Testis (tissue), 2 donors: ENCODE measurements at regions not wholly inside any gene's neighbourhood (a gene's known extent, or its start where the extent isn't known, plus 50 kb on each side); places are given as distances from the start of the nearest gene placed in this dataset.

Experiments
- DNase-seq: peaks from one replicate; pipeline ENCODE4 v3.0.0-alpha.2; 2019
- H3K27ac ChIP-seq, 2 donors: fragments of 200-600 bp; sonication (generic); one replicate each; pipeline ENCODE4 v1.5.1; 2019
- H3K27me3 ChIP-seq: fragments of 200-600 bp; sonication (generic); one replicate; pipeline ENCODE4 v1.5.1; 2019
- H3K36me3 ChIP-seq: fragments of 200-600 bp; sonication (generic); one replicate; pipeline ENCODE4 v1.5.1; 2017; ENCODE audit warnings: low read depth; ENCODE audit errors: missing control alignments
- H3K4me1 ChIP-seq: fragments of 200-600 bp; sonication (generic); one replicate; pipeline ENCODE4 v1.5.1; 2019
- H3K4me3 ChIP-seq, 2 donors: fragments of 200-600 bp; sonication (generic); one replicate each; pipeline ENCODE4 v1.5.1; 2017 to 2019
- H3K9me3 ChIP-seq: fragments of 200-600 bp; sonication (generic); one replicate; pipeline ENCODE4 v1.5.1; 2017
- CTCF ChIP-seq, 3 experiments: fragments of 450-650 bp in 2 of 3; fragments of 200-600 bp in 1 of 3; sonication (generic) in 1 of 3; IDR thresholded peaks; one replicate each; pipeline ENCODE4 v1.5.1; 2016 to 2019; ENCODE audit warnings: antibody characterized with exemption in 3 of 3, mild to moderate bottlenecking in 2 of 3, moderate library complexity in 1 of 3
- POLR2A ChIP-seq: fragments of 450-650 bp; IDR thresholded peaks from one replicate; pipeline ENCODE4 v1.6.1; 2017; ENCODE audit warnings: antibody characterized with exemption, mild to moderate bottlenecking, moderate library complexity
- WGBS, 2 donors: methylation state at CpG; one replicate each; pipeline ENCODE4 v1.1.5; 2018; 5-methylcytosine and 5-hydroxymethylcytosine counted together
- intact Hi-C: fragments of 100-400 bp; cut with DNase I; formaldehyde crosslinking; loops from one replicate; pipeline ENCODE4 v1.15.1; 2023; ENCODE audit warnings: low total_unique reads

DNA sequence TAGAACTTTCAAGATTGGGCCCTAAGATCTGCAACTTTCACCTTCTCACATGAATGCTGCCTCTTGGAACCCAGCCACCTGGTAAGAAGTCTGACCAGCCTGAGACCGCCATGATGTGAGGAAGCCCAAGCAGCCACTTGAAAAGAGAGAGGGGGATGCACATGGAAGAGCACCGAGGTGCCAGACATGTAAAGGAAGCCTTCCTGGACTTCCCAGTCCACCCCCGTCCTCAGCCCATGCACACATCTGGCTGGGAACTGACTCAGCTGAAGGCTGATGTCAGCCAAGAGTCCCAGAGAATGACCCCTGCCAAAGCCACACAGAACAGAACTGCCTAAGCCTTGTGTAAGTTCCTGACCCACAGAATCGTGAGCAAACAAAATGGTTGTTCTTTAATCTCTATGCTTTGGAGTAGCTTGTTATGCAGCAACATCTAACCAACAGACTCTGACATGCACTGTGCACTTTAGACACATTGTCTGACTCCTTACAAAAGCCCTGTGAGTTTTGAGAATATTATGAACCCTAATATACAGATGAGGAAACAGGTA is 86.7 kb downstream of the RMI2 start:
- intact Hi-C loops: no loop called here

DNA sequence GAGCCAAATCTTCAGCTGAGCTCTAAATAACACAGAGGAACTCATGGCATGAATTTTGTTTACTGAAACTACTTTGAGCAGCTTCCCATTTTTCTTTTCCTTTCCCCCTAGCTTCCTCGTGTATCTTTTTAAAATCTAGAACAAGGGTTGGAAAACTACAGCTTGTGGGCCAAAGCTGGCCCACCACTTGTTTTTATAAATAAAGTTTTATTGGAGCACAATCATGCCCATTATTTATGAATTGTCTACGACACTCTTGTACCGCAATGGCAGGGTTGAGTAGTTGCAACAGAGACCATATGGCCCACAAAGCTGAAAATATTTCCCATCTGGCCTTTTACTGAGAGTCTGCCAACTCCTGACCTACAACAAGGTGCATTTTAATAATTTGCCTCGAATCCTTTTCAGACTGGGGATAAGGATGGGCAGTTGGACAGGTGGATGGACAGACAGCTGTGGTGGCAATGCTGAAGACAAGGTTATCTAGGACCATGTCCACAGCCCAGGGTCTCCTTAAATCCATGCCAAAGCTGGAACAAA is 87.7 kb downstream of the RMI2 start:
- 89 to 92% methylated on average over 4 of the region's 4 CpGs for WGBS, 2 donors

More for the DNA sequence above, 86.7 kb downstream of the RMI2 start:
- TF ChIP-seq CTCF (IDR thresholded peaks at IDR 0.05) (no peak), POLR2A (no peak)
- H3K4me3 ChIP-seq: no peak overlapping the region
- no peaks in the 10 kb centered on the region for H3K4me1 ChIP-seq
- H3K27me3 ChIP-seq: no peaks in the 10 kb centered on the region
- H3K27ac ChIP-seq: no peak overlapping the region
- no peak for DNase-seq
- H3K36me3 ChIP-seq: no peaks in the 10 kb centered on the region
- WGBS, 2 donors: 77 to 84% methylated on average over 4 of the region's 4 CpGs
- no peaks in the 10 kb centered on the region for H3K9me3 ChIP-seq

DNA sequence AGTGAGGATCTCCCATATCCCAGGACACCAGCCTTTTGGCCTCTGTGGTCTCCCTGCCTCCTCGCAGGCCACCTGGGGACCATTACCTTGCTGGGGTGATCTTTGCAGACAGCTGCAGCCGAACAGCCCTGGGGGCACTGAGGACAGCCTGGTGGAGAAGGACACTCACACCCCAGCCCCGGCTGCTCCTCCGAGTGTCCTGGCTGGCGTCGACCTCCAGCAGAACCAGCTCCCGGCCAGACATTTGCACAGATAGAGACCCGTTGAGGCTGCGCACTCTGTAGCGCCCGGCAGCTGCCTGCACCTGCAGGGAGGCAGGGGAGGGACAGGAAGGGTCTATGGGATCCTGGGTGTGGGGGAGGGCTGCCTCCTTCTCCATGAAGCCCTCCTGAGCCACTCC is 90.3 kb downstream of the RMI2 start:
- intact Hi-C loops: no loop called here

More for the DNA sequence above, 87.7 kb downstream of the RMI2 start:
- DNase-seq: no peak
- TF ChIP-seq POLR2A: no peak
- no peak for TF ChIP-seq CTCF (IDR thresholded peaks at IDR 0.05)
- Histone ChIP-seq H3K27ac (no peak overlapping the region), H3K4me3 (no peak overlapping the region), H3K4me1 (no peaks in the 10 kb centered on the region), H3K9me3 (no peaks in the 10 kb centered on the region), H3K36me3 (no peaks in the 10 kb centered on the region), H3K27me3 (no peaks in the 10 kb centered on the region)
- intact Hi-C loops: no loop called here

GRCh38 chr16:11437069-11437468 is 91.8 kb downstream of the RMI2 start:
- Histone ChIP-seq H3K27me3 (no peaks in the 10 kb centered on the region), H3K36me3 (no peaks in the 10 kb centered on the region), H3K27ac (no peak overlapping the region), H3K9me3 (no peaks in the 10 kb centered on the region), H3K4me1 (no peaks in the 10 kb centered on the region), H3K4me3 (no peak overlapping the region)
- TF ChIP-seq CTCF (IDR thresholded peaks at IDR 0.05) (no peak), POLR2A (no peak)
- intact Hi-C loops: no loop called here
- WGBS, 2 donors: 79 to 83% methylated on average over 5 of the region's 5 CpGs
- no peak for DNase-seq

More for the DNA sequence above, 90.3 kb downstream of the RMI2 start:
- no peaks in the 10 kb centered on the region for H3K4me1 ChIP-seq
- no peak overlapping the region for H3K4me3 ChIP-seq
- no peaks in the 10 kb centered on the region for H3K9me3 ChIP-seq
- 84 to 85% methylated on average over 9 to 11 of the region's 11 CpGs for WGBS, 2 donors
- no peak for DNase-seq
- TF ChIP-seq CTCF (IDR thresholded peaks at IDR 0.05) (no peak), POLR2A (no peak)
- no peak overlapping the region for H3K27ac ChIP-seq
- H3K27me3 ChIP-seq: no peaks in the 10 kb centered on the region
- H3K36me3 ChIP-seq: no peaks in the 10 kb centered on the region
